Fibroblast of lung (primary cell): ENCODE measurements at regions not wholly inside any gene's neighbourhood (a gene's known extent, or its start where the extent isn't known, plus 50 kb on each side); places are given as distances from the start of the nearest gene placed in this dataset.

Source experiments
- DNase-seq, 2 donors: peaks; one replicate each; pipeline versions ENCODE4 v3.0.0 to v3.0.0-alpha.2; 2010; ENCODE audit warnings: low read depth in 2 of 2
- H2AFZ ChIP-seq: 2 replicates; pipeline ENCODE4 v1.5.1; 2012; ENCODE audit warnings: low read length, control low read depth, inconsistent platforms
- H3K27ac ChIP-seq: 2 replicates; pipeline ENCODE4 v1.5.1; 2011; ENCODE audit warnings: low read length, control low read depth; ENCODE audit not compliant: insufficient read depth
- H3K27me3 ChIP-seq: 2 replicates; pipeline ENCODE4 v1.5.1; 2011; ENCODE audit warnings: mild to moderate bottlenecking, low read length; ENCODE audit not compliant: control insufficient read depth, insufficient read depth
- H3K36me3 ChIP-seq: 2 replicates; pipeline ENCODE4 v1.5.1; 2011; ENCODE audit warnings: low read length; ENCODE audit not compliant: control insufficient read depth, insufficient read depth
- H3K4me1 ChIP-seq: 2 replicates; pipeline ENCODE4 v1.5.1; 2011; ENCODE audit warnings: low read length; ENCODE audit not compliant: control insufficient read depth, insufficient read depth; ENCODE audit errors: extremely low read depth
- H3K4me2 ChIP-seq: 2 replicates; pipeline ENCODE4 v1.5.1; 2011; ENCODE audit warnings: low read length, control low read depth; ENCODE audit not compliant: insufficient read depth; ENCODE audit errors: extremely low read depth
- H3K4me3 ChIP-seq, 4 experiments: fragments of 200-600 bp in 1 of 4; sonication (generic) in 1 of 4; replicated peaks in 1 of 4; 2 replicates each; pipeline ENCODE4 v1.5.1; 2011 to 2016; ENCODE audit warnings: low read length in 4 of 4, low read depth in 3 of 4, mild to moderate bottlenecking in 3 of 4, control low read depth in 2 of 4, inconsistent platforms in 1 of 4, mixed read lengths in 1 of 4; ENCODE audit not compliant: insufficient read depth in 1 of 4; ENCODE audit errors: control extremely low read depth in 1 of 4
- H3K79me2 ChIP-seq: 2 replicates; pipeline ENCODE4 v1.5.1; 2012; ENCODE audit warnings: mild to moderate bottlenecking, low read length, inconsistent platforms; ENCODE audit not compliant: control insufficient read depth, insufficient read depth
- H3K9ac ChIP-seq: 2 replicates; pipeline ENCODE4 v1.5.1; 2011; ENCODE audit warnings: mild to moderate bottlenecking, low read length, control low read depth; ENCODE audit not compliant: insufficient read depth
- H3K9me3 ChIP-seq: 2 replicates; pipeline ENCODE4 v1.5.1; 2012; ENCODE audit warnings: low read depth, low read length; ENCODE audit not compliant: control insufficient read depth, insufficient read depth
- H4K20me1 ChIP-seq: 2 replicates; pipeline ENCODE4 v1.5.1; 2011; ENCODE audit warnings: low read length; ENCODE audit not compliant: control insufficient read depth, insufficient read depth; ENCODE audit errors: extremely low read depth
- EZH2 ChIP-seq: IDR thresholded peaks from 2 replicates; pipeline ENCODE4 v1.5.1; 2012; ENCODE audit warnings: low read length, control low read depth, mild to moderate bottlenecking; ENCODE audit errors: missing control alignments
- TF ChIP-seq, protein P1 (sequence below), 2 donors: IDR thresholded peaks in 1 of 2; conservative IDR thresholded peaks in 1 of 2; 1 replicate in 1 of 2; 2 replicates in 1 of 2; pipeline ENCODE4 v1.5.1; 2011 to 2012; ENCODE audit warnings: low read length in 2 of 2, control low read depth in 1 of 2, inconsistent platforms in 1 of 2, low read depth in 1 of 2, mild to moderate bottlenecking in 1 of 2

DNA sequence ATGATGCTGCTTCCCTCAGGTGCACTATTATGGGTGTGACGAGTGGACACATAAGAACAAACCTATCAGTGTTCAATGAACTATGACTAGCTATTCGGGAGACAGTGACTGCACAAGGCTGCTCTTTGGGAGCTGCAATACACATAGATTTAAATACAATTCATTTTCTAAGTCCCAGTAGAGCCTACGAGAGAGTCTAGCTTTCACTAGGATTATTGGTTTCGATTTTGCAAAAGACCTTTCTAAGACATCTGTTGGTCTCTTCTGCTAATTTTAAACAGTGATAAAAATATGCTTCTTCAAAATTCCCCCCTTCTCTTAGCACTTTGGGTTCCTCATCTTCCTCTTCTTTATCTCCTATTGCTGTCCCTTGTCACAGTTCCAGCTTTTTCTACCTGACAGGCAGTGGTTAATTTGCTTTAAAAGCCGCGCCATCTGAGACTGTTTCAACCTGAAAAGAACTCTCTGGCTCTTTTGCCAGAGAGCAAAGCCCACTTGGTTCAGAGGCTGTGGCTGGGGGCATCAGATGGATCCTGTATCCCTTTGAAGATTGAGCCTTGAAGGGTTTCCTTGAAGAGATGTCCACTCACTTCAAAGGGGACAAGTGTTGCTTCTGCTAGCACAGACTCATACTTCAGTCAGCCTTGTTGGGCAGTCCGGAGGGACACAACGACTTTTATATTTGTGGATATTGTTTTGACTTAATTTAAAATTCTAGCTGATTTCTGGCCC is 241.5 kb downstream of the MAN2A1 start:
- DNase-seq: no peak
- Histone ChIP-seq H3K27me3 (no peaks in the 10 kb centered on the region), H3K27ac (no peak overlapping the region), H3K4me1 (no peaks in the 10 kb centered on the region), H3K4me3 (no peak overlapping the region), H3K79me2 (no peaks in the 10 kb centered on the region), H3K9ac (no peak overlapping the region), H2AFZ (no peak overlapping the region), H4K20me1 (no peaks in the 10 kb centered on the region), H3K36me3 (no peaks in the 10 kb centered on the region), H3K9me3 (no peaks in the 10 kb centered on the region), H3K4me2 (no peak overlapping the region)
- TF ChIP-seq EZH2: no peak
- TF ChIP-seq, protein P1, sequence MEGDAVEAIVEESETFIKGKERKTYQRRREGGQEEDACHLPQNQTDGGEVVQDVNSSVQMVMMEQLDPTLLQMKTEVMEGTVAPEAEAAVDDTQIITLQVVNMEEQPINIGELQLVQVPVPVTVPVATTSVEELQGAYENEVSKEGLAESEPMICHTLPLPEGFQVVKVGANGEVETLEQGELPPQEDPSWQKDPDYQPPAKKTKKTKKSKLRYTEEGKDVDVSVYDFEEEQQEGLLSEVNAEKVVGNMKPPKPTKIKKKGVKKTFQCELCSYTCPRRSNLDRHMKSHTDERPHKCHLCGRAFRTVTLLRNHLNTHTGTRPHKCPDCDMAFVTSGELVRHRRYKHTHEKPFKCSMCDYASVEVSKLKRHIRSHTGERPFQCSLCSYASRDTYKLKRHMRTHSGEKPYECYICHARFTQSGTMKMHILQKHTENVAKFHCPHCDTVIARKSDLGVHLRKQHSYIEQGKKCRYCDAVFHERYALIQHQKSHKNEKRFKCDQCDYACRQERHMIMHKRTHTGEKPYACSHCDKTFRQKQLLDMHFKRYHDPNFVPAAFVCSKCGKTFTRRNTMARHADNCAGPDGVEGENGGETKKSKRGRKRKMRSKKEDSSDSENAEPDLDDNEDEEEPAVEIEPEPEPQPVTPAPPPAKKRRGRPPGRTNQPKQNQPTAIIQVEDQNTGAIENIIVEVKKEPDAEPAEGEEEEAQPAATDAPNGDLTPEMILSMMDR (conservative IDR thresholded peaks at IDR 0.05 in 1 of 2, IDR thresholded peaks at IDR 0.05 in 1 of 2; ENCODE audit: low read depth in 1 of 2, low read length in 2 of 2): no peak

DNA sequence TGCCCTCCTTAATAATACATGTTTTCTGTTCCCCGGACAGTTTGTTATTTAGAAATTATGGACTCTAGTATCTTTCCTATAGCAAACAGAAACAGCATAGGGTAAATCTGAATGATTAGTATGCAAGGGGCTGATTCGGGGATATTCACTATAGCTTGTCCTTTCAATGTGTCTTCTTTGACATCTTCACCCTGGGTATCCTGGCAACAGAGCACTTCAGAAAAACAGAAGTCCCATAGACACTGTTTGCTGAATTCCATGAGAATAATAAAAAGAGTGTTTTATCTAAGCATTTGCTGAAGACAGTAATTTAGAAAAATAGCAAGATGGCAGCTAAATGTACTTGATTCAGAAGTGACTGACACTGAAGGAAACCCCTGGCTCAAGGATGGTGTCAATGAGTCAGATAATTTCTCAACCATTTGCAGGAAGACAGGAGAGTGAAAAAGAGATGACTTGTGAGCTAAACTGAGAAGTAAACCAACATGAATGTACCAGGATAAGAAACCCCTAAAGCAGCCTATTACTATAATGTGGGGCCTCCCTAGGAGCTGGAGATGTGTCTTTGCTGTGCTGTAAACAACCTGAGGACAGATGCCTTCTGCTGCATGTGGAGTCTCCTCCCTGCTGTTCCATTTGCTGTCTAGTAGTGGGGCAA is 246.2 kb downstream of the MAN2A1 start:
- no peak for DNase-seq

DNA sequence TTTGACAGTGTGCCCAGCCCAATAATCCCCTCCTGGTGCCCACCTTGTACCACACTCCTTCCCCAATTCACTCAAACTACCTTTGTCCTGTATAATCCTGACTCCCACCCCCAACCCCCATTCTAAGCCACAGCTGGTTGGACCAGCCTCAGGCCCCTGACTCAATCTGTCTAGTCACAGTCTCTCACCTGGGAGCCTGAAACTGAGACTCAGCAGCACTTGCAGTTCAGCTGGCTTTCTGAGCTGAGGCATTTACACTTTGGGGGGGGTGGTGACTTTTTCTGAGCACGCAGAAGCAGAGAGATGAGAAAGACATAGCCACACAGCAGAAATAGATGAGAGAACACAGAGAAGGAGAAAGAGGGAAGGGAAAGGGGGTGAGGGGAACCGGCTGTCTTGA is 247.3 kb downstream of the MAN2A1 start:
- Histone ChIP-seq H3K9me3 (no peaks in the 10 kb centered on the region), H3K4me3 (no peak overlapping the region), H2AFZ (no peak overlapping the region), H4K20me1 (no peaks in the 10 kb centered on the region), H3K27ac (no peak overlapping the region), H3K4me2 (no peak overlapping the region), H3K27me3 (no peaks in the 10 kb centered on the region), H3K9ac (no peak overlapping the region), H3K79me2 (no peaks in the 10 kb centered on the region), H3K4me1 (no peaks in the 10 kb centered on the region), H3K36me3 (no peaks in the 10 kb centered on the region)
- DNase-seq: no peak
- TF ChIP-seq, protein P1 (conservative IDR thresholded peaks at IDR 0.05 in 1 of 2, IDR thresholded peaks at IDR 0.05 in 1 of 2; ENCODE audit: low read depth in 1 of 2, low read length in 2 of 2): no peak
- no peak for TF ChIP-seq EZH2

More for the DNA sequence above, 246.2 kb downstream of the MAN2A1 start:
- Histone ChIP-seq H3K4me1 (no peaks in the 10 kb centered on the region), H4K20me1 (no peaks in the 10 kb centered on the region), H3K9me3 (no peaks in the 10 kb centered on the region), H3K4me3 (no peak overlapping the region), H3K9ac (no peak overlapping the region), H2AFZ (no peak overlapping the region), H3K27ac (no peak overlapping the region), H3K36me3 (no peaks in the 10 kb centered on the region), H3K79me2 (no peaks in the 10 kb centered on the region), H3K27me3 (no peaks in the 10 kb centered on the region), H3K4me2 (no peak overlapping the region)
- no peak for TF ChIP-seq EZH2
